ENCODE measurements at regions not wholly inside any gene's neighbourhood (a gene's known extent, or its start where the extent isn't known, plus 50 kb on each side); places are given as distances from the start of the nearest gene placed in this dataset.
"Not testable (repeated sequence)": the region's sequence is repeated elsewhere in the genome, so short reads cannot be mapped to it uniquely, and the experiment has no call there.

DNA sequence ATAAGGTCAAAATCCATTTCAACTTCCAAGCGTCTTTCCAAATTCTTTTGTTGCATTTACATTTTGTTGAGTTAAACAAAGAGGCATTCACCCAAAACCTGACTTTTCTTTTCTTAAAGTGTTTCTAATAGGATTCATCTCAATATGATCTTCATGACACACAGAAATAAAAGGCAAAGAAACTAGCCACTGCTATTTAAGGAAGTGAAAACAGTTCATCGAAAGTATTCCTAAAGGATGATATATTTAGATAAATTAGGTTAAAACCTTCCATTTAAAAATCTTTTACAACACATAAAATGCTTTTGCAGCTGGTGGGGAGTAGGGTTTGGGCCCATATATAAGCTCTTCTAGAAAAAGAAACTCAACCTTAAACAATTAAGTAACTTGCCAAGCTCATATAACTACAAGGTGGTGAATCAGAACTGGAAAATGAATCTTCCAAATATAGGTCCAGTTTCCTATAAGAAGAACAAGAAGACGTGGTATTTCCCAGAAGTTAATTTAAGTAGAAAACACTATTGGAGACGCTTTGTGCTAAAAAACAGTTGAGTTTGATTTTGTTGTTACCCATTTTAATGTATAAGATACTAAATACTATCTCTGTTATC is 336.0 kb upstream of the HNRNPA3 start:
- no peak for TF ChIP-seq EZH2 (IDR thresholded peaks at IDR 0.05)
- TF ChIP-seq POLR2AphosphoS5 (IDR thresholded peaks at IDR 0.05; ENCODE audit: borderline replicate concordance, low read depth, low read length) = no peak
- TF ChIP-seq FOXP2 (optimal IDR thresholded peaks at IDR 0.05; ENCODE audit: control extremely low read depth, extremely low read length, insufficient read depth) = no peak
- Histone ChIP-seq H3K4me3 (no peak overlapping the region), H3K36me3 (ENCODE audit: insufficient read depth, low read length) (no peaks in the 10 kb centered on the region), H3K27ac (no peak overlapping the region), H3K9me3 (ENCODE audit: low read depth, low read length) (no peaks in the 10 kb centered on the region), H3K9ac (ENCODE audit: insufficient read length) (no peak overlapping the region)
- DNase-seq (ENCODE audit: low read depth, low spot score) = no peak

DNA sequence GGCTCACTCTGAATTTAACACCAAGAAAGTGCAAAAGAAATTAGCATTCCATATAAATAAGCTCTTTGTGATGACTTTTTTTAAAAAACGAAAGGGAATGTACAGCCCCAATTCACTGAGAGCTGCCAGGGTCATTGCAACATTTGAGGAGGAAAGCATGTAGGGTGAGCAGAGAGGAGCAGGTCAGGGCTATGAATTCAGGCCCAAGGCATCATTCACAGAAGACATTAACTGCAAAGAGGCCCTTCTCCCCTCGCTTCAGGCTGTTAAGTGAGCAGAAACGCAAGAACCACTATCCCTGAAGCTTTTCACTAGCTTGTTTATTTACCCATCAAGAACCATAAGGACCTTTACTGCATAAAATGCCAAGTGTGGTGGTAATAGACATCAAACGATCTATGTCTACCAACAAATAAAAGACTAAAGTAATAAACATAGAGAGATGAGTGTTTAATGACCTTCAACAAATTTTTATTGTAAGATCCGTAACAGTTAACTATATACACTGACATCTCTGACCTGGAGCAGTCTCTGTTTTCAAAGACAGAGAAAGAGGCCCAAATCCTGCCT is 333.1 kb upstream of the HNRNPA3 start:
- H3K9me3 ChIP-seq (ENCODE audit: low read depth, low read length) = no peaks in the 10 kb centered on the region
- TF ChIP-seq FOXP2 (optimal IDR thresholded peaks at IDR 0.05; ENCODE audit: control extremely low read depth, extremely low read length, insufficient read depth) (no peak), EZH2 (IDR thresholded peaks at IDR 0.05) (no peak), POLR2AphosphoS5 (IDR thresholded peaks at IDR 0.05; ENCODE audit: borderline replicate concordance, low read depth, low read length) (no peak)
- H3K9ac ChIP-seq (ENCODE audit: insufficient read length) = no peak overlapping the region
- no peaks in the 10 kb centered on the region for H3K36me3 ChIP-seq (ENCODE audit: insufficient read depth, low read length)
- no peak overlapping the region for H3K4me3 ChIP-seq
- DNase-seq (ENCODE audit: low read depth, low spot score) = no peak
- no peak overlapping the region for H3K27ac ChIP-seq

DNA sequence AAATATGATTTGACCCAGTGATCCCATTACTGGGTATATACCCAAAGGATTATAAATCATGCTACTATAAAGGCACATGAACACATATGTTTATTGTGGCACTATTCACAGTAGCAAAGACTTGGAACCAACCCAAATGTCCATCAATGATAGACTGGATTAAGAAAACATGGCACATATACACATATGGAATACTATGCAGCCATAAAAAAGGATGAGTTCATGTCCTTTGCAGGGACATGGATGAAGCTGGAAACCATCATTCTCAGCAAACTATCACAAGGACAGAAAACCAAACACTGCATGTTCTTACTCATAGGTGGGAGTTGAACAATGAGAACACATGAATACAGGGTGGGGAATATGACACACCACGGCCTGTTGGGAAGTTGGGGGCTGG is 330.5 kb upstream of the HNRNPA3 start:
- H3K36me3 ChIP-seq (ENCODE audit: insufficient read depth, low read length); H3K4me3 ChIP-seq; H3K9ac ChIP-seq (ENCODE audit: insufficient read length); H3K9me3 ChIP-seq (ENCODE audit: low read depth, low read length); DNase-seq (ENCODE audit: low read depth, low spot score); H3K27ac ChIP-seq: not testable (repeated sequence)

DNA sequence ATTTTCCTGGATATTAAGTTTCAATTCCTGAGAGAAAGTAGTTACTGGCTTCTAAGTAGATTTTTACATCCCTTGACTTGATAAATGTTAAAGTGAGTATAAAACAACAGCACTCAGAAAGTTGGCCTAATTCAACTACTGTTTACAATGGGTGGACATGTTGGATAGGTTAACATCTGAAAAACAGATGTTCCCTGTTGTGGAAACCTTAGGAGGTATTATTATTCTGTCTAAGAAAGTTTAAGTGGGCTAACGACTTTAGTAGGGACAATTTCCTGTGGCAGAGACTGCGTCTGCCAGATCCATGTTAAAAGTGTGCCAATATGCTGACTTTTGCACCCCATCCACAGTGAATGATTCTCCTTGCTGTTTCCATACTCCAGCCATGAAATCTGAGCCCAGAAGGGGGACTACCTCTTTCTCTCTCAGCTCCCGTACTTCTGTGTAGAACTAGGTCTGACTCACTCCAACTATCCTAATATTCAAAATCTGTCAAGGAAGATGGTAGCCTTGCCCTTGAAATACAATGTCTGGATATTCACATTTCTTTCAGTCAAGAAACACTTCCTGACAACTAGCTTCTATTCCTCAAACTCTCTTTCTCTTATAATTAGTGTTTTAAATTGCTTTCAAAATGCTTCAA is 327.5 kb upstream of the HNRNPA3 start:
- no peak overlapping the region for H3K27ac ChIP-seq

DNA sequence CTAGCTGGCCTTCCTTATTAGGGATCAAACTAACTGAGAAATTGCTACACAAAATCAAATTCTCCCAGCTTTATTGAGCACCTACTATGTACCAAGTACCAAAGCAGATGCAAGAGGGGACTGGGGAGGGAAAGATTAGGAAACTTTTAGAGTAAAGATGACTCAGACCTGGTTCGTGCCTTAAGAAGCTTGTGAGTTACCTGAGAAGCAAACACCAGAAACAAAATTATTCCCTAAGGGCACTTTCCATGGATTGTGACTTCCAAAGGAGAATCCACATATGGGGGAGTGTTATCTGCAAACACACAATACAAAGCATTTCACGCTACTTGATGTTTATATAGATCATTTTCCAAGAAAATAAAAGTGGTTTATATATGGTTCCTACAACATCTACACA is 326.9 kb upstream of the HNRNPA3 start:
- Histone ChIP-seq H3K27ac (no peak overlapping the region), H3K9ac (ENCODE audit: insufficient read length) (no peak overlapping the region), H3K36me3 (ENCODE audit: insufficient read depth, low read length) (no peaks in the 10 kb centered on the region), H3K9me3 (ENCODE audit: low read depth, low read length) (no peaks in the 10 kb centered on the region), H3K4me3 (no peak overlapping the region)
- no peak for TF ChIP-seq POLR2AphosphoS5 (IDR thresholded peaks at IDR 0.05; ENCODE audit: borderline replicate concordance, low read depth, low read length)
- TF ChIP-seq FOXP2 (optimal IDR thresholded peaks at IDR 0.05; ENCODE audit: control extremely low read depth, extremely low read length, insufficient read depth) = no peak
- no peak for TF ChIP-seq EZH2 (IDR thresholded peaks at IDR 0.05)
- no peak for DNase-seq (ENCODE audit: low read depth, low spot score)

More for the DNA sequence above, 327.5 kb upstream of the HNRNPA3 start:
- no peak for DNase-seq (ENCODE audit: low read depth, low spot score)
- Histone ChIP-seq H3K9ac (ENCODE audit: insufficient read length) (no peak overlapping the region), H3K36me3 (ENCODE audit: insufficient read depth, low read length) (no peaks in the 10 kb centered on the region), H3K4me3 (no peak overlapping the region), H3K9me3 (ENCODE audit: low read depth, low read length) (no peaks in the 10 kb centered on the region)
- TF ChIP-seq POLR2AphosphoS5 (IDR thresholded peaks at IDR 0.05; ENCODE audit: borderline replicate concordance, low read depth, low read length) (no peak), FOXP2 (optimal IDR thresholded peaks at IDR 0.05; ENCODE audit: control extremely low read depth, extremely low read length, insufficient read depth) (no peak), EZH2 (IDR thresholded peaks at IDR 0.05) (no peak)

DNA sequence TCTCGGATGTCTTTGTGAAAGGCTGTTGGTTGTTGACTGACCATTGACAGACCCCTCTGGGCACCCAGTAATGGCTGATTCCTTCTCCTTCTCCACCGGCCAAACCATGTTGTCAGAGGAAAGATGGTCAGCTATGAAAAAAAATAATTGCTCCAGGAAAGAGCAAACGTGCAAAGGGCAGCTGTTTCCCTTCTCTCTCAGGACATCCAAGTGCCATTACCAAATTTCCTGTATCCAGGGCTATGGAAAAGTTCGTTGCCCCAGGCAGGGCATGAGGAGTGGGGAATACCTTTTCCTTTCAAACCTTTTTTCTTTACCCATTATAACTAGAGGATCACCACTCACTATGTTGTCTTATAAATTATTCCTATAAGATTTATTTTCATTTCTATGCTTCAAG is 321.5 kb upstream of the HNRNPA3 start:
- Histone ChIP-seq H3K9ac (ENCODE audit: insufficient read length) (no peak overlapping the region), H3K9me3 (ENCODE audit: low read depth, low read length) (no peaks in the 10 kb centered on the region), H3K36me3 (ENCODE audit: insufficient read depth, low read length) (no peaks in the 10 kb centered on the region), H3K4me3 (no peak overlapping the region), H3K27ac (no peak overlapping the region)
- no peak for TF ChIP-seq EZH2 (IDR thresholded peaks at IDR 0.05)
- no peak for TF ChIP-seq FOXP2 (optimal IDR thresholded peaks at IDR 0.05; ENCODE audit: control extremely low read depth, extremely low read length, insufficient read depth)
- TF ChIP-seq POLR2AphosphoS5 (IDR thresholded peaks at IDR 0.05; ENCODE audit: borderline replicate concordance, low read depth, low read length) = no peak
- no peak for DNase-seq (ENCODE audit: low read depth, low spot score)

DNA sequence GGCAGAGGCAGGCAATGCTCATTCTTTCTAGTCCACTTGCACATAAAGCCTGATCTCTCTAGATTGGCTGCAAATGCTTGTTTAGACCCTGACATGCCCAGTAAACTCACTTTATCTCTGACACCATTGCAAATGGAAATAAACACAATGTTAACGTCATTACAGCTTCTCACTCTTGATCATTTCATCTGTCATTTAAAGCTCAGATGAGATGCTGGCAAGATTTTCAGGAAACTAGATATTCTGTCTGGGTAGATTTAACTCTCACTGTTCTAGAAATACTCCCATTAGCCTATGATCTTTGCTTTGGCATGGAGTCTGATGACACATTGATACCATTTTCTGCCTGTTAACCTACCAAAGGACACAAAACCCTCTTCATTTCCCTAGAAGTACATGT is 320.7 kb upstream of the HNRNPA3 start:
- H3K36me3 ChIP-seq (ENCODE audit: insufficient read depth, low read length) = no peaks in the 10 kb centered on the region
- H3K27ac ChIP-seq = no peak overlapping the region
- no peak for DNase-seq (ENCODE audit: low read depth, low spot score)
- no peaks in the 10 kb centered on the region for H3K9me3 ChIP-seq (ENCODE audit: low read depth, low read length)
- no peak overlapping the region for H3K9ac ChIP-seq (ENCODE audit: insufficient read length)
- no peak overlapping the region for H3K4me3 ChIP-seq
- TF ChIP-seq EZH2 (IDR thresholded peaks at IDR 0.05) = no peak
- TF ChIP-seq FOXP2 (optimal IDR thresholded peaks at IDR 0.05; ENCODE audit: control extremely low read depth, extremely low read length, insufficient read depth) = no peak
- no peak for TF ChIP-seq POLR2AphosphoS5 (IDR thresholded peaks at IDR 0.05; ENCODE audit: borderline replicate concordance, low read depth, low read length)

DNA sequence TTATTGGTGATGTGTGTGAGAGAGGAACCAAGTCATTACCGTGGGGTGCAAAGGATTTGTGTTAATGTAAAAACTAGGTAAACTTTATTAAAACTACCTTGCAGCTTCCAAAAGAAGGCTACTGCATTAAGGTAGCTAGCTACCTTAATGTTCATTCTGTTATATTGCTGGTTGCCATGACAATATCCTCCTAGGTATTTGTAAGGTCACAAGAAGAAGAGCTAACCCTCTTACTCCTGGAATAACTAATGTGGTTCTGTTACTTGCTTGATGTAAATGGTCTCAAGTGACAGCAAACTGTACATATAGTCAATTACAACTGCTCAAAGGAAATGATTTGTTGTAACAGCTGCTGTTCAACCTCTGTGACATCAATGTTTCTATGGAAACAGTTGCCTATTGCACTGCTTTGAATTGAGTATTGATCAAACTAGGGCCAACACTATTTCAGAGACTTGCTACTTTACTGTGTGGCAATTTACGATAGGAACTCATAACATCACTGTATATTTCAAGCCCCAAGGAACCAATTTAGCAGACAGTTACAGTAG is 319.8 kb upstream of the HNRNPA3 start:
- H3K27ac ChIP-seq = no peak overlapping the region
- H3K4me3 ChIP-seq = no peak overlapping the region
- DNase-seq (ENCODE audit: low read depth, low spot score) = no peak
- H3K9me3 ChIP-seq (ENCODE audit: low read depth, low read length) = no peaks in the 10 kb centered on the region
- TF ChIP-seq EZH2 (IDR thresholded peaks at IDR 0.05) (no peak), FOXP2 (optimal IDR thresholded peaks at IDR 0.05; ENCODE audit: control extremely low read depth, extremely low read length, insufficient read depth) (no peak), POLR2AphosphoS5 (IDR thresholded peaks at IDR 0.05; ENCODE audit: borderline replicate concordance, low read depth, low read length) (no peak)
- no peak overlapping the region for H3K9ac ChIP-seq (ENCODE audit: insufficient read length)
- no peaks in the 10 kb centered on the region for H3K36me3 ChIP-seq (ENCODE audit: insufficient read depth, low read length)
